ENCODE measurements at regions not wholly inside any gene's neighbourhood (a gene's known extent, or its start where the extent isn't known, plus 50 kb on each side); places are given as distances from the start of the nearest gene placed in this dataset.
"Not testable (repeated sequence)": the region's sequence is repeated elsewhere in the genome, so short reads cannot be mapped to it uniquely, and the experiment has no call there.

GRCh38 chr2:87593784-87594610 is 153.9 kb upstream of the PLGLB2 start:
- DNase-seq, result peak; percentile 28

GRCh38 chr2:87594611-87594992 is 153.3 kb upstream of the PLGLB2 start:
- DNase-seq, result not testable (repeated sequence)

DNA sequence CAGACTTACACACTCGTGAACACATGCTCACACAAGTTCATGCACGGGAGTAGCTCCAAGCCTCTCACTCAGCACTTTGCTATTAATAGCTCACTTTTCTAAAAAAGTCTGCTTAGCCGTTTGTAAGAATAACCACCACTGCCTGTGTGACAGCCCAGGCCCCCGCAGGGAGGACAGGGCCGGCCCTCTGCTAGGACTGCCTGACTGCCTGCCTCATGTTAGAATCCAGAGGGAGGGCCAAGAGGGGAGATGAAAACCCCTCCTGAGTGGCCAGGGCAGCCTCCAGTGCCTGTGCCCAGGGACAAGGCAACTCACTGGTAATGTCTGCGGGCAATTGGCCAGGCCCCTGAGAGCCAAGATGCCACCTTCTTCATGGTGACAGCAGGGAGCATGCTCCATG is 152.9 kb upstream of the PLGLB2 start:
- not testable (repeated sequence) for DNase-seq

DNA sequence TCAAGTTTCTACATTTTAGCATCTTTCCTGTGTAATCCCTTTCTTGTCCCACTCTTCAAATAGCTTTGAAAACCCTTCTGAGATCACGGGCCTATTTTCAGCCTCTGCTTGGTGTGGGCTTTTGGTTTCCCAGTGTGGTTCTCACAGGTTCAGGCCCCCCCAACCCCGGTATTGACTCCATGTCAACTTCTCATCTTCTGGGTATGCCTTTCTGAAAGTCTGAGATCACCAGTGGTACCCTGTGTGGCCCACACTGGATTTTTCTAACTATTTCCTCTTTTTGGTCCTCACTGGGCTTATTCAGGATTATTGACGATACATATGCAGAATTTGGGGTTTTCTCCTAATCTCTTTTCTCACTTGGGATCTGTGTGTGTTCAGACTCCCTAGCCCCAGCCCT is 146.9 kb upstream of the PLGLB2 start:
- not testable (repeated sequence) for DNase-seq

DNA sequence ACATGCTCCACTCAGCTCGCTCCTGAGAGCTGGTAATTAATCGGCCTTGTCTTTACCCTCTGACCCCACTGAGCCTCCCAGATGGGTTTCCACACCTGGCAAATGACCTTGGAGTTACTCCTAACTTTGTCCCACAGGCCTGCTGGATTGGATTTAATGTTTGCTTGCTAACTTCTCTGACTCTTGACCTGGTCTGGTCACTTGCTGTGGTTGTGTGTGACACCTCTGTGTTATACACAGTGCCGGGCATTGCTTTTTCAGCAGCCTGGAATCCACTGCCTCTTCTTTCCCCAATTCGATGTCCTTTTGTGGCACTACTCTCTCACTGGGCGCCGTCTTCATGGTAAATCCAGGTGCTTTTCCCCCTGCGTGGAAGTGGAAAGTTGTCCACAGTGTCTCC is 145.8 kb upstream of the PLGLB2 start:
- DNase-seq, result not testable (repeated sequence)

GRCh38 chr2:87602728-87603127 is 145.2 kb upstream of the PLGLB2 start:
- not testable (repeated sequence) for DNase-seq

DNA sequence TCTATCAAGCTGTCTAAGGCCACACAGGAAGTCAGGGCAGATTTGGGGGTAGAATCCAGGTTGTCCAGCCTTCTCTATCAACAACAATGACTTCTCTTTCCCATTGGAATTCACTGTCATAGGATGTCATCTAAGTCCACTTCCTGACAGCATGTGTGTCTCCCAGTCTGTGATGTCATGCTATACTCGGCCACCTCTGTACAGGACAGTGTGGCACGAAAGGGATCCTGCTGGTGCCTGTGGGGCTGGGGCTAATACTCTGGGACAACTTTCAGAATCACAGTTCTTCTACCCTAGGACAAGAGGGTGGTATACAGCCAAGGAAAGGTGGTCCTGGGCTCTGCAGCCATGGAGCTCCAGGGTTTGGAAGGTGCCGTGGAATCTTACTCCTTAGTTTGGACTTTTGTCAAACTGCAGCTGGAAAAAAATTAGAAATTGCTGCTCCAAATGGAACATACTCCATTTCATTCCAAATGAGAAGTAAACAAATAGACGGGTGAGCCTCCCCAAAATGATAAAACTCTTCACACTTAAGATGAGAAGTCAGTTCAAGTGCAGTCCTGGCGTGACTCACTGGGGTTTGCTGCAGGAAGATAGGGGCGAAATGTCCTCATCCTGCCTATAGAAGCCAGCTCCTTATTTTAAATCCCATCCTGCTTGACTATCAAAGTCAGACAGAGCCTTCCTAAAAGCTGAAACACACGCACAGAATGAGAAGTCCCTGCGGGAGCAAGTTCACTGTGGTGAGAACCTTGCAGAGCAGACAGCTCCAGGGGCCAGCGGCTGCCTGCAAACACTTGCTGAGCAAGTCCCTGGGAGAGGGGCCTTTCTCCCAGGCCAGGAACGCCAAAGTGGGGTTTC is 144.2 kb upstream of the PLGLB2 start:
- DNase-seq, result not testable (repeated sequence)

GRCh38 chr2:87604279-87604818 is 143.5 kb upstream of the PLGLB2 start:
- DNase-seq, result not testable (repeated sequence)

DNA sequence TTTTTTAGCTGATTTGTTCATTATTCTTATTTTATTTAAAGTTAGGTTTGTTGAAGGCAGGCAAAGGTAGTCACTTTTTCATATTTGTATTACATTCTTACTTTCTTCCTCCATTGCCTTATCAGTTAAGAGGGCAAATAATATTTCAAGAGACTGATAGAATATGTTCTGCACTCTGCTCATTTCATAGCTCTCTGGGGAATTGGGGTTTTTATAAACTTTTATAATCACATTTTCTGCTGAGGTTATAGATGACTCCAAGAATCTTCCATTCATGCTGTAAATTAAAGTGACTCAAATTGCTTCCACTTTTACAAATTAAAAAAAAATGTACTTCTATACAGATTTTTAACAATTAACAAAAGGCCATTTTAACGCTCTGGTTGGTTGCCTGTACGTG is 142.9 kb upstream of the PLGLB2 start:
- not testable (repeated sequence) for DNase-seq

DNA sequence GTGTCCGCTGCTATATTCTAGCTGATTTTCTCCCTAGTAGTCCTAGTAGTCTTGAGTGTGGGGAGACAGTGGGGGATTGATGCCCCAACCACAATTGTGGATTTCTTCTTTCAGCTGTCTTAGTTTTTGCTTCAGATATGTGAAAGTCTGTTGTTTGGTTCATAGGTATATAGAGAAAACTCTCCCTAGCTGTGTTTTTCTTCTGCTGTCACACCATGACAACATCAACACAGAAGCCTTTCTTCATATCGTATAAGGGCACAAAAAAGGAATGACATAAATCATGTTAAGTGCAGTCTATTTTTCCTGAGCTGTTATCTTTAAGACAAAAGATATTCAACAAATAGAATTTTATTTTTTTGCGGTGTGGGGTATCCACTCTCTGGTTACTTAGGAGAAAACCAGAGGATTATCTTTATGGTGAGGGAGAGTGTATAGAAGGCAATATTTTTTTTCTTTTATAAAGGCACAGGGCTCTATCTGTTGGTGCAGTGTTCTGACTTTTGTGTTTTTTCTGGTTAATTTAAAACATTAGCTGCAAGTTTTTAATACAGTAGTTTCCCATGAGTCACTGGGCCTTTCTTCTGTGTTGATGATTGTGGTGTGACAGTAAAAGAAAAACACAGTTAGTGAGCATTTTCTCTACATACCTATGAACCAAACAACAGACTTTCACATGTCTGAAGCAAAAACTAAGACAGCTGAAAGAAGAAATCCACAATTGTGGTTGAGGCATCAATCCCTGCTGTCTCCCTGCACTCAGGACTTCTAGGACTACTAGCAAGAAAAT is 139.3 kb upstream of the PLGLB2 start:
- not testable (repeated sequence) for DNase-seq

DNA sequence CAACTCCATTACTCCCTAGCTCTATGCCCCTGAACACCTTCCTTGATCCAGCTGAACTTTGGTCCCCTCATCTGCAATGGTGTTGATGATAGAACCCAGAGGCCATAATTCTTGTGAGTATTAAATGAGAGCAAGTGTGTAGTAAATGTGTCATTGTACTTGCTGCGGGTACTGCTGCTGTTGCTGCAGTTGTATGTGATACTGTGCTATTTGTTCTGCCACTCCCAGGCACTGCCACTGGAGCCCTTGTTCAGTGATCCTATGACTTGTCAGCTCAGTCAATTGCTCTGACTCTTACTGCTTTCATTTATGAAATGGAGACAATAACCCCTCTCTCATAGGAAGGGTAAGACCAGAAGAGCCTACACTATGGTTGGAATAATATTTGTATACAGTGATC is 136.9 kb upstream of the PLGLB2 start:
- not testable (repeated sequence) for DNase-seq

GRCh38 chr2:87611416-87611815 is 136.5 kb upstream of the PLGLB2 start:
- not testable (repeated sequence) for DNase-seq

- not testable (repeated sequence) for DNase-seq
Measured at GRCh38 chr2:87611956-87612355, 135.9 kb upstream of the PLGLB2 start.

DNA sequence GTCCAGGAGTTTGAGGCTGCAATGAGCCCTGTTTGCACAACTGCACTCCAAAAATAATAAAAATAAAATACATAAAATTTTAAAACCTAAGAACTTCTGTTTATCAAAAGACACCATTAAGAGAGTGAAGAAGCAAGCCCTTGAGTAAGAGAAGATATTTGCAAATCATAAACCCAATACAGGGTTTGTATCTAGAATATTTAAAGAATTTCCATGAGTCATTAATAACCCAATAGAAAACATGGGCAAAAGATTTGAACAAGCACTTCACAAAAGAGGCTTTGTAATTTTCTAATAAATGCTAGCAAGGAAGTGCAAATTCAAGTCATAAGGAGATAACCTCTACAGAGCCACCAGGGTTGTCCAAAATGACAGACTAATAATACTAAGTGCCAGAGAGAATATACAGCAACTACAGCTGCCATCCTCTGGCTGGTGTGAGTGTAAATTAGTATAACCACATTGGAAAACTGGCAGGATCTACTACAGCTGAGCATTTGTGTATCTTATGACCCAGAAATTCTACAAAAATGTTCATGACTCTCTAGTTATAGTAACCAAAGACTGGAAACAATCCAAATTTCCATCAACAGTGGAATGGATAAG is 133.0 kb upstream of the PLGLB2 start:
- DNase-seq, result not testable (repeated sequence)

GRCh38 chr2:87619121-87619520 is 128.8 kb upstream of the PLGLB2 start:
- DNase-seq, result not testable (repeated sequence)

GRCh38 chr2:87621139-87621538 is 126.7 kb upstream of the PLGLB2 start:
- DNase-seq, result not testable (repeated sequence)

DNA sequence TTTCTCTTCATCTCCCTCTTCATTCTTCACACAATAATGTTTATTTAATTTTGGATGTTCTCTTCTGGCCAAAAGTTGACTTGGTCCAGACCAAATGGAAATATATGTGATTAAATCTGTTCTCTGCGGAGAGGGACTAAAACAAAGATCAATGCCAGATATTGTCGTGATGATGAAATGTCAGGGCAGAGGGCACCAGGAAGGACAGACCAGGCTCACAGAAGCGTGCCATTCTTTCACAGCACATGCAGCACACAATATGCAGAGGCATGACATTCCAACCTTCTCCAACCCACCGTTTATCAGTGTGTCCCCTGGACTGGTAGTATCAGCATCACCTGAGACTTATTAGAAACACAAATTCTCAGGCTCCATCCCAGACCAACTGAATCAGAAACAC is 125.2 kb upstream of the PLGLB2 start:
- DNase-seq, result not testable (repeated sequence)

- not testable (repeated sequence) for DNase-seq
Measured at GRCh38 chr2:87629491-87630458, 118.1 kb upstream of the PLGLB2 start.

- DNase-seq, result not testable (repeated sequence)
Measured at GRCh38 chr2:87630892-87631291, 117.0 kb upstream of the PLGLB2 start.

DNA sequence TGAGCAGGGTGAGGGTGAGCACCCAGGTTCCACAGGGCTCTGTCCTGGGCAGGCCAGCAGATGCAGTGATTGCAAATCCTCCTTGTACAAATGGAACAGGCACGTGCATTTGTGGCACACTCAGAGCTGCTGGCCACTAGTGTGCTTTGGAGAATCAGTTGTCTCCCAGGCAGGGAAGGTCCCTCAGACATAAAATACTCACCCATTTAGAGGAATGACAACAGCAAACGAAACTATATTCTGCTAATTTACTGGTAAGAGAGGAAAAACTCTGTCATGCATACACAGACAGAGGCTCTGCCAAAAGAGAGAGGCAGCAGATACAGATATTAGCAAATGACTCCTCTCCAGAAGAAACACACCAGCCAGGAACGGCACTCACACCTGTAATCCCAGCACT is 116.5 kb upstream of the PLGLB2 start:
- not testable (repeated sequence) for DNase-seq

All from activated T-cell treated with anti-CD3 and anti-CD28 coated beads, Interleukin-2, amount 50 U/mL, for 1 hour (primary cell).